Neural cell (in vitro differentiated cells): ENCODE measurements at regions not wholly inside any gene's neighbourhood (a gene's known extent, or its start where the extent isn't known, plus 50 kb on each side); places are given as distances from the start of the nearest gene placed in this dataset.

Experiments used
- H2AFZ ChIP-seq: fragments of 200-600, 300-800 bp; sonication (generic), shearing (Covaris generic); 2 replicates; pipeline ENCODE4 v1.6.0; 2014; ENCODE audit warnings: low read depth, mild to moderate bottlenecking, antibody characterized with exemption, low read length, moderate library complexity
- H3F3A ChIP-seq: fragments of 200-600 bp; shearing (Covaris generic); 2 replicates; pipeline ENCODE4 v1.6.1; 2016; ENCODE audit warnings: mild to moderate bottlenecking, moderate library complexity, mixed read lengths, antibody characterized with exemption, low read length; ENCODE audit not compliant: insufficient read depth, poor library complexity, severe bottlenecking
- H3K27ac ChIP-seq: fragments of 200-600, 300-800 bp; sonication (generic), shearing (Covaris generic); 2 replicates; pipeline ENCODE4 v1.5.1; 2014; ENCODE audit warnings: mild to moderate bottlenecking, low read length, moderate library complexity
- H3K27me3 ChIP-seq: fragments of 300-800, 200-600 bp; sonication (generic), shearing (Covaris generic); 2 replicates; pipeline ENCODE4 v1.6.0; 2014; ENCODE audit warnings: mild to moderate bottlenecking, low read depth, low read length, moderate library complexity; ENCODE audit not compliant: insufficient read depth
- H3K36me3 ChIP-seq: fragments of 300-800, 200-600 bp; sonication (generic), shearing (Covaris generic); 2 replicates; pipeline ENCODE4 v1.5.1; 2014; ENCODE audit warnings: mild to moderate bottlenecking, antibody characterized with exemption, low read length, moderate library complexity; ENCODE audit not compliant: insufficient read depth
- H3K4me2 ChIP-seq: fragments of 300-800, 200-600 bp; sonication (generic), shearing (Covaris generic); 2 replicates; pipeline ENCODE4 v1.6.0; 2014; ENCODE audit warnings: mild to moderate bottlenecking, low read length
- H3K4me3 ChIP-seq: fragments of 300-800, 200-600 bp; sonication (generic), shearing (Covaris generic); 2 replicates; pipeline ENCODE4 v1.5.1; 2014; ENCODE audit warnings: mild to moderate bottlenecking, low read length, moderate library complexity
- H3K79me2 ChIP-seq: fragments of 200-600 bp; shearing (Covaris generic); replicated peaks from 2 replicates; pipeline ENCODE4 v1.6.0; 2014; ENCODE audit warnings: mild to moderate bottlenecking, low read length, moderate library complexity; ENCODE audit not compliant: insufficient read depth
- H3K9ac ChIP-seq: fragments of 300-800, 200-600 bp; sonication (generic), shearing (Covaris generic); 2 replicates; pipeline ENCODE4 v1.6.1; 2016; ENCODE audit warnings: mild to moderate bottlenecking, low read length, mixed read lengths
- H3K9me2 ChIP-seq: fragments of 200-600 bp; shearing (Covaris generic); 2 replicates; pipeline ENCODE4 v1.6.1; 2016; ENCODE audit warnings: mild to moderate bottlenecking, low read length, mixed read lengths; ENCODE audit not compliant: insufficient read depth
- H3K9me3 ChIP-seq: fragments of 200-600, 300-800 bp; sonication (generic), shearing (Covaris generic); 2 replicates; pipeline ENCODE4 v1.6.1; 2016; ENCODE audit warnings: mild to moderate bottlenecking, mixed run types, low read length, moderate library complexity, mixed read lengths
- H4K20me1 ChIP-seq: fragments of 200-600 bp; shearing (Covaris generic); 2 replicates; pipeline ENCODE4 v1.6.1; 2016; ENCODE audit warnings: mild to moderate bottlenecking, mixed run types; ENCODE audit not compliant: insufficient read depth
- EP300 ChIP-seq: fragments of 450-650 bp; conservative IDR thresholded peaks from 2 replicates; pipeline ENCODE4 v1.6.1; 2014; ENCODE audit warnings: antibody characterized with exemption, mild to moderate bottlenecking, moderate library complexity; ENCODE audit not compliant: poor library complexity, severe bottlenecking
- EZH2 ChIP-seq: fragments of 200-600, 300-800 bp; shearing (Covaris generic), sonication (generic); IDR thresholded peaks from 2 replicates; pipeline ENCODE4 v1.6.1; 2014; ENCODE audit warnings: antibody characterized with exemption, low read length, borderline replicate concordance, mild to moderate bottlenecking; ENCODE audit not compliant: insufficient read depth, poor library complexity, severe bottlenecking
- MXI1 ChIP-seq: fragments of 450-650 bp; conservative IDR thresholded peaks from 2 replicates; pipeline ENCODE4 v1.6.1; 2014; ENCODE audit warnings: antibody characterized with exemption, mild to moderate bottlenecking; ENCODE audit not compliant: poor library complexity, severe bottlenecking
- POLR2AphosphoS5 ChIP-seq: IDR thresholded peaks from 2 replicates; pipeline ENCODE4 v1.6.1; 2012
- RAD21 ChIP-seq: fragments of 450-650 bp; conservative IDR thresholded peaks from 2 replicates; pipeline ENCODE4 v1.6.1; 2014; ENCODE audit warnings: antibody characterized with exemption, mild to moderate bottlenecking, moderate library complexity
- REST ChIP-seq: IDR thresholded peaks from 2 replicates; pipeline ENCODE4 v1.6.1; 2012; ENCODE audit warnings: borderline replicate concordance
- SMC3 ChIP-seq: fragments of 450-650 bp; conservative IDR thresholded peaks from 2 replicates; pipeline ENCODE4 v1.6.1; 2014; ENCODE audit warnings: antibody characterized with exemption, mild to moderate bottlenecking, moderate library complexity; ENCODE audit not compliant: poor library complexity
- TAF1 ChIP-seq: IDR thresholded peaks from 2 replicates; pipeline ENCODE4 v1.6.1; 2012; ENCODE audit warnings: low read depth
- TF ChIP-seq, protein P1 (sequence below): fragments of 450-650 bp; IDR thresholded peaks from 2 replicates; pipeline ENCODE4 v1.5.1; 2014; ENCODE audit warnings: antibody characterized with exemption, mild to moderate bottlenecking, moderate library complexity; ENCODE audit not compliant: poor library complexity, severe bottlenecking

DNA sequence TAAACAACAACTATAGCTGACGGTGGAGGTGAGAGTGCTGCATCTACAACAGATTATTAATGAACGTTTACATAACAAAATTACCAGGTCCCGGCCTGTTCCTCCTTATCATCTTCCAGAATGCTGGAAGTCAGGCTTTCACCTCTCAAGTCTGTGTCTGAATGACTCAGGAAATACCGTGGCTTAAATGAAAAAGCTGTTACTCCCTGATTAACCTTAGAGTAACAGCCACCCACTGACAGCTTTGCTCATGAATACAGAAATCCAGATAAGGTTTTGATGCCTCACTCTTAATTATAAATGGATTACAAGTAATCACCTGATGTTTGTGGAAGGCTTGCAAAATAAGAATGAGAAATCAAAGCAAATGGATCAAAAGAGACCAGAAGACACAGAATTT lies 885.3 kb upstream of the CELF4 start:
- Histone ChIP-seq H3F3A (no peaks in the 10 kb centered on the region), H3K9me2 (no peaks in the 10 kb centered on the region), H2AFZ (no peak overlapping the region), H3K79me2 (no peaks in the 10 kb centered on the region), H4K20me1 (no peaks in the 10 kb centered on the region), H3K9ac (no peak overlapping the region), H3K4me2 (no peak overlapping the region), H3K27ac (no peak overlapping the region), H3K9me3 (no peaks in the 10 kb centered on the region), H3K27me3 (no peaks in the 10 kb centered on the region), H3K4me3 (no peak overlapping the region), H3K36me3 (no peaks in the 10 kb centered on the region)
- TF ChIP-seq, protein P1, sequence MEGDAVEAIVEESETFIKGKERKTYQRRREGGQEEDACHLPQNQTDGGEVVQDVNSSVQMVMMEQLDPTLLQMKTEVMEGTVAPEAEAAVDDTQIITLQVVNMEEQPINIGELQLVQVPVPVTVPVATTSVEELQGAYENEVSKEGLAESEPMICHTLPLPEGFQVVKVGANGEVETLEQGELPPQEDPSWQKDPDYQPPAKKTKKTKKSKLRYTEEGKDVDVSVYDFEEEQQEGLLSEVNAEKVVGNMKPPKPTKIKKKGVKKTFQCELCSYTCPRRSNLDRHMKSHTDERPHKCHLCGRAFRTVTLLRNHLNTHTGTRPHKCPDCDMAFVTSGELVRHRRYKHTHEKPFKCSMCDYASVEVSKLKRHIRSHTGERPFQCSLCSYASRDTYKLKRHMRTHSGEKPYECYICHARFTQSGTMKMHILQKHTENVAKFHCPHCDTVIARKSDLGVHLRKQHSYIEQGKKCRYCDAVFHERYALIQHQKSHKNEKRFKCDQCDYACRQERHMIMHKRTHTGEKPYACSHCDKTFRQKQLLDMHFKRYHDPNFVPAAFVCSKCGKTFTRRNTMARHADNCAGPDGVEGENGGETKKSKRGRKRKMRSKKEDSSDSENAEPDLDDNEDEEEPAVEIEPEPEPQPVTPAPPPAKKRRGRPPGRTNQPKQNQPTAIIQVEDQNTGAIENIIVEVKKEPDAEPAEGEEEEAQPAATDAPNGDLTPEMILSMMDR: no peak
- TF ChIP-seq REST (no peak), EP300 (no peak), SMC3 (no peak), RAD21 (no peak), EZH2 (no peak), TAF1 (no peak), MXI1 (no peak), POLR2AphosphoS5 (no peak)

DNA sequence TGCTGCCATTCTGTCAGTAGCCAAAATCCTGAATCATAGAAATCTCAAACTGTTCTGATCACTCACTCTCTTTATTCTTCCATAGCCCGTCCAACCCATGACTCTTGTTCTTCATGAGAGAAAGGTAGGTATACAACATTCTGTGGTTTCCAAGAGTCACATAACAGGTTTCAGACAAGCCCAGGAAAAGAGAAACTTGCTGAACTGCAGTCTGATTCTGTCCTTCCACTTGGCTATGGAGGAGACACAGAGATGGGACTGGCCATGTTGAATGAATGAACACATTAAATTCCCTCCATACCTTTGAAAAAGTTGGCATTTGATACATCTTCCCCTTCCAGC lies 880.2 kb upstream of the CELF4 start:
- Histone ChIP-seq H3K9ac (peak overlapping the region; percentile 13), H3F3A (no peaks in the 10 kb centered on the region), H3K27me3 (no peaks in the 10 kb centered on the region), H4K20me1 (no peaks in the 10 kb centered on the region), H3K9me2 (no peaks in the 10 kb centered on the region), H3K4me2 (no peak overlapping the region), H3K36me3 (no peaks in the 10 kb centered on the region), H3K4me3 (peak overlapping the region; percentile 41), H3K9me3 (no peaks in the 10 kb centered on the region), H3K79me2 (no peaks in the 10 kb centered on the region), H2AFZ (no peak overlapping the region), H3K27ac (peak overlapping the region; percentile 58)
- TF ChIP-seq TAF1: no peak
- TF ChIP-seq POLR2AphosphoS5: no peak
- TF ChIP-seq RAD21: no peak
- TF ChIP-seq SMC3: no peak
- TF ChIP-seq EP300: no peak
- TF ChIP-seq REST: no peak
- TF ChIP-seq, protein P1: no peak
- no peak for TF ChIP-seq MXI1
- no peak for TF ChIP-seq EZH2
